ENCODE measurements at regions not wholly inside any gene's neighbourhood (a gene's known extent, or its start where the extent isn't known, plus 50 kb on each side); places are given as distances from the start of the nearest gene placed in this dataset.

GRCh38 chr10:109698086-109698485, 225.2 kb downstream of the XPNPEP1 start:
- no peaks in the 10 kb centered on the region for H3K9me3 ChIP-seq (ENCODE audit: insufficient read depth in 2 of 2, low read depth in 1 of 2, low read length in 1 of 2)
- H3K23ac ChIP-seq (ENCODE audit: insufficient read length) = no peak overlapping the region
- no peaks in the 10 kb centered on the region for H4K20me1 ChIP-seq (replicated peaks in 1 of 2; ENCODE audit: control insufficient read depth in 1 of 2, insufficient read depth in 2 of 2, low read length in 2 of 2)
- no peak overlapping the region for H3K4ac ChIP-seq (replicated peaks; ENCODE audit: insufficient read length, low read depth, low read length)
- H3K14ac ChIP-seq (ENCODE audit: insufficient read length) = no peak overlapping the region
- H4K91ac ChIP-seq (replicated peaks; ENCODE audit: insufficient read length, low read length) = no peak overlapping the region
- no peak overlapping the region for H3K56ac ChIP-seq (replicated peaks; ENCODE audit: insufficient read length, low read depth, low read length)
- no peak for FAIRE-seq
- 91% methylated on average over 5 of the region's 5 CpGs; no CpG with 5 or more reads in 1 of the 2 experiments for WGBS, 2 experiments (ENCODE audit: extremely low coverage in 1 of 2, insufficient coverage in 1 of 2, insufficient read length in 1 of 2, insufficient replicate concordance in 2 of 2, low coverage in 1 of 2, low lambda C conversion rate in 2 of 2, missing lambda C conversion rate in 1 of 2)
- H2AFZ ChIP-seq (ENCODE audit: low read length) = no peak overlapping the region
- H2BK20ac ChIP-seq (ENCODE audit: low read length) = no peak overlapping the region
- H3K23me2 ChIP-seq (ENCODE audit: low read depth, low read length) = no peaks in the 10 kb centered on the region
- POLR2A ChIA-PET (ENCODE audit: partially characterized antibody) = no interaction called here
- CTCF ChIA-PET (ENCODE audit: partially characterized antibody) = interaction anchor here (0.5 to 1.2 kb wide), 4 partner anchors 10 to 528 kb away, joined by 3 to 4 read pairs (median 3); no protein-coding TSS in a partner anchor
- no peak overlapping the region for H3K9ac ChIP-seq (replicated peaks in 1 of 4; ENCODE audit: extremely low read depth in 1 of 4, low read depth in 3 of 4, low read length in 3 of 4)
- H3K36me3 ChIP-seq (ENCODE audit: control insufficient read depth in 2 of 4, insufficient read depth in 4 of 4, low read length in 3 of 4) = no peaks in the 10 kb centered on the region
- H3K79me1 ChIP-seq (ENCODE audit: low read depth, low read length) = no peaks in the 10 kb centered on the region
- H3K27ac ChIP-seq (ENCODE audit: low read depth, low read length) = no peak overlapping the region
- H3K79me2 ChIP-seq (ENCODE audit: control insufficient read depth in 1 of 2, insufficient read depth in 2 of 2, low read length in 2 of 2) = no peaks in the 10 kb centered on the region
- no peak overlapping the region for H2BK5ac ChIP-seq (ENCODE audit: low read depth, low read length)
- no peak for DNase-seq (ENCODE audit: low read depth in 1 of 2, low spot score in 2 of 2)
- no peak overlapping the region for H4K5ac ChIP-seq (ENCODE audit: insufficient read length, low read depth, low read length)
- H2BK120ac ChIP-seq (replicated peaks; ENCODE audit: low read depth, low read length) = no peak overlapping the region
- H2AK5ac ChIP-seq (ENCODE audit: low read depth, low read length) = no peak overlapping the region
- no peak overlapping the region for H2BK15ac ChIP-seq (ENCODE audit: low read length)
- no peak overlapping the region for H3K4me3 ChIP-seq (ENCODE audit: extremely low read depth in 1 of 4, insufficient read depth in 2 of 4, low read depth in 3 of 4, low read length in 4 of 4)
- H4K8ac ChIP-seq (ENCODE audit: extremely low read depth, insufficient read depth, low read length) = no peak overlapping the region
- no peak overlapping the region for H3K4me2 ChIP-seq (ENCODE audit: insufficient read depth in 1 of 2, low read depth in 2 of 2, low read length in 2 of 2)
- no peak overlapping the region for H3K18ac ChIP-seq (ENCODE audit: extremely low read depth, low read length)
- no peak overlapping the region for H2BK12ac ChIP-seq (ENCODE audit: low read depth, low read length)
- H3K27me3 ChIP-seq (replicated peaks in 1 of 4; ENCODE audit: control insufficient read depth in 3 of 4, extremely low read depth in 1 of 4, insufficient read depth in 3 of 4, low read length in 3 of 4) = no peaks in the 10 kb centered on the region
- H3K4me1 ChIP-seq (replicated peaks in 1 of 4; ENCODE audit: control insufficient read depth in 3 of 4, insufficient read depth in 4 of 4, low read length in 3 of 4) = no peaks in the 10 kb centered on the region
- TF ChIP-seq POU5F1 (IDR thresholded peaks at IDR 0.05; ENCODE audit: low read depth, low read length) = no peak
- no peak for TF ChIP-seq KDM4A (IDR thresholded peaks at IDR 0.05; ENCODE audit: low read depth, low read length, severe bottlenecking)
- no peak for TF ChIP-seq RBBP5 (IDR thresholded peaks at IDR 0.05; ENCODE audit: borderline replicate concordance, low read depth, low read length)
- TF ChIP-seq FOSL1 (IDR thresholded peaks at IDR 0.05; ENCODE audit: insufficient read depth, low read depth, low read length) = no peak
- no peak for TF ChIP-seq SUZ12 (IDR thresholded peaks at IDR 0.05; ENCODE audit: low read length)
- no peak for TF ChIP-seq TCF12 (IDR thresholded peaks at IDR 0.05; ENCODE audit: low read depth, low read length)
- no peak for TF ChIP-seq SIN3A (conservative IDR thresholded peaks at IDR 0.05 in 1 of 2, IDR thresholded peaks at IDR 0.05 in 1 of 2; ENCODE audit: low read depth in 1 of 2, low read length in 2 of 2)
- no peak for TF ChIP-seq EZH2 (IDR thresholded peaks at IDR 0.05; ENCODE audit: low read depth, low read length, severe bottlenecking)
- no peak for TF ChIP-seq MAFK (IDR thresholded peaks at IDR 0.05; ENCODE audit: low read depth, low read length)
- TF ChIP-seq USF2 (IDR thresholded peaks at IDR 0.05; ENCODE audit: low read length) = no peak
- TF ChIP-seq RAD21 (IDR thresholded peaks at IDR 0.05 in 1 of 2, conservative IDR thresholded peaks at IDR 0.05 in 1 of 2; ENCODE audit: low read depth in 2 of 2, low read length in 2 of 2) = no peak
- TF ChIP-seq SRF (IDR thresholded peaks at IDR 0.05; ENCODE audit: low read depth, low read length) = no peak
